K562 (cell line): ENCODE measurements at regions not wholly inside any gene's neighbourhood (a gene's known extent, or its start where the extent isn't known, plus 50 kb on each side); places are given as distances from the start of the nearest gene placed in this dataset.

Experiments
- CBX1 ChIP-seq: sonication (generic); IDR thresholded peaks from 2 replicates; pipeline ENCODE4 v1.6.1; 2016; ENCODE audit warnings: antibody characterized with exemption, low read depth, mild to moderate bottlenecking
- PREB ChIP-seq: sonication (generic); formaldehyde crosslinking; IDR thresholded peaks from 2 replicates; pipeline ENCODE4 v1.8.1; 2023; ENCODE audit warnings: mild to moderate bottlenecking, missing genetic modification reagents
- RB1 ChIP-seq: fragments of 450-650 bp; IDR thresholded peaks from 2 replicates; pipeline ENCODE4 v1.6.1; 2017; ENCODE audit warnings: low read depth, mild to moderate bottlenecking
- TSC22D4 ChIP-seq: fragments of 450-650 bp; IDR thresholded peaks from 2 replicates; pipeline ENCODE4 v1.6.1; 2016; ENCODE audit warnings: missing genetic modification characterization, missing biosample characterization, control low read depth
- ZNF324 ChIP-seq: fragments of 250-450 bp; sonication (Bioruptor Pico); IDR thresholded peaks from 2 replicates; pipeline ENCODE4 v1.4.0; 2020; ENCODE audit warnings: mild to moderate bottlenecking
- TF ChIP-seq, protein P1 (sequence below): fragments of 450-650 bp; IDR thresholded peaks from 2 replicates; pipeline ENCODE4 v1.6.1; 2016; ENCODE audit warnings: mild to moderate bottlenecking, moderate library complexity

DNA sequence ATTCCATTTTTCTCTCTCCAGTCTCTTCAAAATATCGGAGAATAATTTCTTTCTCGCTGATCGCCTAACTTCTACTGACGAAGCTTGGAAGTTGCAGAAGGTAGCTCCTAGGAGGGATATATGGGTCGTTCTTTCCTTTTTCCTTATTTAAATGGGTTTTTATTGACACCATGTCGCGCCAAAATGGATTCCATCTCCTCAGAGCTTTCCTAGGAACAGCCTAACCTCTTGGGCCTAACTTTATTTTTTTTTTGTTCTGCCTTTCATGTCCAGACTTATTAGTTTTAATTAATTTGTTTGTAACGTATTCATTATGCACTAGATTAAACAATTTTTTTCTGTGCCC, 92.0 kb upstream of the XIST start (continued):
- TF ChIP-seq, protein P1, sequence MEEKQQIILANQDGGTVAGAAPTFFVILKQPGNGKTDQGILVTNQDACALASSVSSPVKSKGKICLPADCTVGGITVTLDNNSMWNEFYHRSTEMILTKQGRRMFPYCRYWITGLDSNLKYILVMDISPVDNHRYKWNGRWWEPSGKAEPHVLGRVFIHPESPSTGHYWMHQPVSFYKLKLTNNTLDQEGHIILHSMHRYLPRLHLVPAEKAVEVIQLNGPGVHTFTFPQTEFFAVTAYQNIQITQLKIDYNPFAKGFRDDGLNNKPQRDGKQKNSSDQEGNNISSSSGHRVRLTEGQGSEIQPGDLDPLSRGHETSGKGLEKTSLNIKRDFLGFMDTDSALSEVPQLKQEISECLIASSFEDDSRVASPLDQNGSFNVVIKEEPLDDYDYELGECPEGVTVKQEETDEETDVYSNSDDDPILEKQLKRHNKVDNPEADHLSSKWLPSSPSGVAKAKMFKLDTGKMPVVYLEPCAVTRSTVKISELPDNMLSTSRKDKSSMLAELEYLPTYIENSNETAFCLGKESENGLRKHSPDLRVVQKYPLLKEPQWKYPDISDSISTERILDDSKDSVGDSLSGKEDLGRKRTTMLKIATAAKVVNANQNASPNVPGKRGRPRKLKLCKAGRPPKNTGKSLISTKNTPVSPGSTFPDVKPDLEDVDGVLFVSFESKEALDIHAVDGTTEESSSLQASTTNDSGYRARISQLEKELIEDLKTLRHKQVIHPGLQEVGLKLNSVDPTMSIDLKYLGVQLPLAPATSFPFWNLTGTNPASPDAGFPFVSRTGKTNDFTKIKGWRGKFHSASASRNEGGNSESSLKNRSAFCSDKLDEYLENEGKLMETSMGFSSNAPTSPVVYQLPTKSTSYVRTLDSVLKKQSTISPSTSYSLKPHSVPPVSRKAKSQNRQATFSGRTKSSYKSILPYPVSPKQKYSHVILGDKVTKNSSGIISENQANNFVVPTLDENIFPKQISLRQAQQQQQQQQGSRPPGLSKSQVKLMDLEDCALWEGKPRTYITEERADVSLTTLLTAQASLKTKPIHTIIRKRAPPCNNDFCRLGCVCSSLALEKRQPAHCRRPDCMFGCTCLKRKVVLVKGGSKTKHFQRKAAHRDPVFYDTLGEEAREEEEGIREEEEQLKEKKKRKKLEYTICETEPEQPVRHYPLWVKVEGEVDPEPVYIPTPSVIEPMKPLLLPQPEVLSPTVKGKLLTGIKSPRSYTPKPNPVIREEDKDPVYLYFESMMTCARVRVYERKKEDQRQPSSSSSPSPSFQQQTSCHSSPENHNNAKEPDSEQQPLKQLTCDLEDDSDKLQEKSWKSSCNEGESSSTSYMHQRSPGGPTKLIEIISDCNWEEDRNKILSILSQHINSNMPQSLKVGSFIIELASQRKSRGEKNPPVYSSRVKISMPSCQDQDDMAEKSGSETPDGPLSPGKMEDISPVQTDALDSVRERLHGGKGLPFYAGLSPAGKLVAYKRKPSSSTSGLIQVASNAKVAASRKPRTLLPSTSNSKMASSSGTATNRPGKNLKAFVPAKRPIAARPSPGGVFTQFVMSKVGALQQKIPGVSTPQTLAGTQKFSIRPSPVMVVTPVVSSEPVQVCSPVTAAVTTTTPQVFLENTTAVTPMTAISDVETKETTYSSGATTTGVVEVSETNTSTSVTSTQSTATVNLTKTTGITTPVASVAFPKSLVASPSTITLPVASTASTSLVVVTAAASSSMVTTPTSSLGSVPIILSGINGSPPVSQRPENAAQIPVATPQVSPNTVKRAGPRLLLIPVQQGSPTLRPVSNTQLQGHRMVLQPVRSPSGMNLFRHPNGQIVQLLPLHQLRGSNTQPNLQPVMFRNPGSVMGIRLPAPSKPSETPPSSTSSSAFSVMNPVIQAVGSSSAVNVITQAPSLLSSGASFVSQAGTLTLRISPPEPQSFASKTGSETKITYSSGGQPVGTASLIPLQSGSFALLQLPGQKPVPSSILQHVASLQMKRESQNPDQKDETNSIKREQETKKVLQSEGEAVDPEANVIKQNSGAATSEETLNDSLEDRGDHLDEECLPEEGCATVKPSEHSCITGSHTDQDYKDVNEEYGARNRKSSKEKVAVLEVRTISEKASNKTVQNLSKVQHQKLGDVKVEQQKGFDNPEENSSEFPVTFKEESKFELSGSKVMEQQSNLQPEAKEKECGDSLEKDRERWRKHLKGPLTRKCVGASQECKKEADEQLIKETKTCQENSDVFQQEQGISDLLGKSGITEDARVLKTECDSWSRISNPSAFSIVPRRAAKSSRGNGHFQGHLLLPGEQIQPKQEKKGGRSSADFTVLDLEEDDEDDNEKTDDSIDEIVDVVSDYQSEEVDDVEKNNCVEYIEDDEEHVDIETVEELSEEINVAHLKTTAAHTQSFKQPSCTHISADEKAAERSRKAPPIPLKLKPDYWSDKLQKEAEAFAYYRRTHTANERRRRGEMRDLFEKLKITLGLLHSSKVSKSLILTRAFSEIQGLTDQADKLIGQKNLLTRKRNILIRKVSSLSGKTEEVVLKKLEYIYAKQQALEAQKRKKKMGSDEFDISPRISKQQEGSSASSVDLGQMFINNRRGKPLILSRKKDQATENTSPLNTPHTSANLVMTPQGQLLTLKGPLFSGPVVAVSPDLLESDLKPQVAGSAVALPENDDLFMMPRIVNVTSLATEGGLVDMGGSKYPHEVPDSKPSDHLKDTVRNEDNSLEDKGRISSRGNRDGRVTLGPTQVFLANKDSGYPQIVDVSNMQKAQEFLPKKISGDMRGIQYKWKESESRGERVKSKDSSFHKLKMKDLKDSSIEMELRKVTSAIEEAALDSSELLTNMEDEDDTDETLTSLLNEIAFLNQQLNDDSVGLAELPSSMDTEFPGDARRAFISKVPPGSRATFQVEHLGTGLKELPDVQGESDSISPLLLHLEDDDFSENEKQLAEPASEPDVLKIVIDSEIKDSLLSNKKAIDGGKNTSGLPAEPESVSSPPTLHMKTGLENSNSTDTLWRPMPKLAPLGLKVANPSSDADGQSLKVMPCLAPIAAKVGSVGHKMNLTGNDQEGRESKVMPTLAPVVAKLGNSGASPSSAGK = no peak
- no peak for TF ChIP-seq TSC22D4 (tag)
- TF ChIP-seq PREB = no peak
- TF ChIP-seq ZNF324 (CRISPR knock-in tag) = no peak
- TF ChIP-seq RB1 = no peak
- TF ChIP-seq CBX1 = no peak
